ENCODE measurements at regions not wholly inside any gene's neighbourhood (a gene's known extent, or its start where the extent isn't known, plus 50 kb on each side); places are given as distances from the start of the nearest gene placed in this dataset.

- TF ChIP-seq, protein P1, sequence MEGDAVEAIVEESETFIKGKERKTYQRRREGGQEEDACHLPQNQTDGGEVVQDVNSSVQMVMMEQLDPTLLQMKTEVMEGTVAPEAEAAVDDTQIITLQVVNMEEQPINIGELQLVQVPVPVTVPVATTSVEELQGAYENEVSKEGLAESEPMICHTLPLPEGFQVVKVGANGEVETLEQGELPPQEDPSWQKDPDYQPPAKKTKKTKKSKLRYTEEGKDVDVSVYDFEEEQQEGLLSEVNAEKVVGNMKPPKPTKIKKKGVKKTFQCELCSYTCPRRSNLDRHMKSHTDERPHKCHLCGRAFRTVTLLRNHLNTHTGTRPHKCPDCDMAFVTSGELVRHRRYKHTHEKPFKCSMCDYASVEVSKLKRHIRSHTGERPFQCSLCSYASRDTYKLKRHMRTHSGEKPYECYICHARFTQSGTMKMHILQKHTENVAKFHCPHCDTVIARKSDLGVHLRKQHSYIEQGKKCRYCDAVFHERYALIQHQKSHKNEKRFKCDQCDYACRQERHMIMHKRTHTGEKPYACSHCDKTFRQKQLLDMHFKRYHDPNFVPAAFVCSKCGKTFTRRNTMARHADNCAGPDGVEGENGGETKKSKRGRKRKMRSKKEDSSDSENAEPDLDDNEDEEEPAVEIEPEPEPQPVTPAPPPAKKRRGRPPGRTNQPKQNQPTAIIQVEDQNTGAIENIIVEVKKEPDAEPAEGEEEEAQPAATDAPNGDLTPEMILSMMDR (IDR thresholded peaks at IDR 0.05) = no peak
- Histone ChIP-seq H3K4me2 (replicated peaks; ENCODE audit: extremely low read depth, low read length, poor library complexity, severe bottlenecking) (no peak overlapping the region), H3K27me3 (ENCODE audit: control insufficient read depth in 2 of 2, insufficient read depth in 2 of 2, low read length in 2 of 2) (peaks cover 97 to 100% of the 10 kb centered on the region in 2 donors), H2AFZ (ENCODE audit: insufficient read depth, low read depth, low read length, poor library complexity, severe bottlenecking) (no peak overlapping the region), H3K36me3 (replicated peaks in 1 of 2; ENCODE audit: control insufficient read depth in 1 of 2, insufficient read depth in 2 of 2, low read length in 2 of 2) (no peaks in the 10 kb centered on the region), H4K20me1 (ENCODE audit: insufficient read depth, low read length) (no peaks in the 10 kb centered on the region), H3K79me2 (ENCODE audit: insufficient read depth, low read length) (no peaks in the 10 kb centered on the region), H3K27ac (ENCODE audit: low read depth in 1 of 2, low read length in 2 of 2) (no peak overlapping the region), H3K4me1 (ENCODE audit: control insufficient read depth in 1 of 2, insufficient read depth in 2 of 2, low read length in 2 of 2) (peaks cover 6 to 7% of the 10 kb centered on the region in 2 donors), H3K4me3 (replicated peaks in 1 of 3; ENCODE audit: low read depth in 2 of 3, low read length in 3 of 3) (no peak overlapping the region), H3K9me3 (replicated peaks in 1 of 2; ENCODE audit: control insufficient read depth in 1 of 2, insufficient read depth in 1 of 2, low read length in 2 of 2) (peaks cover 0 to 70% of the 10 kb centered on the region in 2 donors), H3K9ac (ENCODE audit: insufficient read depth, low read length, poor library complexity, severe bottlenecking) (no peak overlapping the region)
- peaks cover 0 to 5% of the 10 kb centered on the region in 2 donors for H3K36me3 Mint-ChIP-seq
- peaks cover 0 to 25% (median 14%) of the 10 kb centered on the region in 7 donors for H3K9me3 Mint-ChIP-seq
- intact Hi-C loops (cut with micrococcal nuclease) = loop anchor here in 1 of 2 donors (10.0 kb wide), 1 partner anchor 95 kb away; no protein-coding TSS in a partner anchor
- peak overlapping the region in 1 of 7 donors; percentile 77 for H3K27ac Mint-ChIP-seq
- WGBS (ENCODE audit: insufficient coverage) = no CpG with 5 or more reads among the region's 7 CpGs
- H3K4me3 Mint-ChIP-seq = peak overlapping the region in 1 of 2 donors; percentile 69
- DNase-seq = no peak
- H3K27me3 Mint-ChIP-seq (ENCODE audit: low read depth in 3 of 3) = peaks cover 100% of the 10 kb centered on the region in 3 donors
- H3K4me1 Mint-ChIP-seq = peaks cover 7% of the 10 kb centered on the region
Measured at GRCh38 chr13:99129951-99130350, 70.7 kb upstream of the UBAC2 start.

GRCh38 chr13:99131410-99131809, 69.2 kb upstream of the UBAC2 start:
- Mint-ChIP-seq H3K36me3 (peaks cover 0 to 1% of the 10 kb centered on the region in 2 donors), H3K4me3 (peak overlapping the region in 1 of 2 donors; percentile 69)
- H3K4me3 ChIP-seq (replicated peaks in 1 of 3; ENCODE audit: low read depth in 2 of 3, low read length in 3 of 3) = no peak overlapping the region

More at GRCh38 chr13:99131410-99131809, 69.2 kb upstream of the UBAC2 start:
- H3K27me3 Mint-ChIP-seq (ENCODE audit: low read depth in 3 of 3) = peaks cover 100% of the 10 kb centered on the region in 3 donors
- Histone ChIP-seq H3K4me1 (ENCODE audit: control insufficient read depth in 1 of 2, insufficient read depth in 2 of 2, low read length in 2 of 2) (no peaks in the 10 kb centered on the region), H3K27me3 (ENCODE audit: control insufficient read depth in 2 of 2, insufficient read depth in 2 of 2, low read length in 2 of 2) (peaks cover 99 to 100% of the 10 kb centered on the region in 2 donors), H3K9me3 (replicated peaks in 1 of 2; ENCODE audit: control insufficient read depth in 1 of 2, insufficient read depth in 1 of 2, low read length in 2 of 2) (peaks cover 0 to 76% of the 10 kb centered on the region in 2 donors), H3K4me2 (replicated peaks; ENCODE audit: extremely low read depth, low read length, poor library complexity, severe bottlenecking) (no peak overlapping the region), H4K20me1 (ENCODE audit: insufficient read depth, low read length) (peaks cover 13% of the 10 kb centered on the region), H3K9ac (ENCODE audit: insufficient read depth, low read length, poor library complexity, severe bottlenecking) (no peak overlapping the region), H3K27ac (ENCODE audit: low read depth in 1 of 2, low read length in 2 of 2) (no peak overlapping the region), H2AFZ (ENCODE audit: insufficient read depth, low read depth, low read length, poor library complexity, severe bottlenecking) (no peak overlapping the region), H3K79me2 (ENCODE audit: insufficient read depth, low read length) (no peaks in the 10 kb centered on the region), H3K36me3 (replicated peaks in 1 of 2; ENCODE audit: control insufficient read depth in 1 of 2, insufficient read depth in 2 of 2, low read length in 2 of 2) (no peaks in the 10 kb centered on the region)
- no peaks in the 10 kb centered on the region for H3K4me1 Mint-ChIP-seq
- DNase-seq = no peak
- H3K9me3 Mint-ChIP-seq = peaks cover 0 to 17% (median 7%) of the 10 kb centered on the region in 7 donors
- TF ChIP-seq, protein P1 (IDR thresholded peaks at IDR 0.05) = no peak
- H3K27ac Mint-ChIP-seq = no peak overlapping the region
- intact Hi-C loops (cut with micrococcal nuclease) = no loop called here
- 100% methylated on average over 2 of the region's 4 CpGs for WGBS (ENCODE audit: insufficient coverage)

Measured in CD14-positive monocyte (primary cell).